ENCODE measurements at regions not wholly inside any gene's neighbourhood (a gene's known extent, or its start where the extent isn't known, plus 50 kb on each side); places are given as distances from the start of the nearest gene placed in this dataset.

- TF ChIP-seq, protein P1, sequence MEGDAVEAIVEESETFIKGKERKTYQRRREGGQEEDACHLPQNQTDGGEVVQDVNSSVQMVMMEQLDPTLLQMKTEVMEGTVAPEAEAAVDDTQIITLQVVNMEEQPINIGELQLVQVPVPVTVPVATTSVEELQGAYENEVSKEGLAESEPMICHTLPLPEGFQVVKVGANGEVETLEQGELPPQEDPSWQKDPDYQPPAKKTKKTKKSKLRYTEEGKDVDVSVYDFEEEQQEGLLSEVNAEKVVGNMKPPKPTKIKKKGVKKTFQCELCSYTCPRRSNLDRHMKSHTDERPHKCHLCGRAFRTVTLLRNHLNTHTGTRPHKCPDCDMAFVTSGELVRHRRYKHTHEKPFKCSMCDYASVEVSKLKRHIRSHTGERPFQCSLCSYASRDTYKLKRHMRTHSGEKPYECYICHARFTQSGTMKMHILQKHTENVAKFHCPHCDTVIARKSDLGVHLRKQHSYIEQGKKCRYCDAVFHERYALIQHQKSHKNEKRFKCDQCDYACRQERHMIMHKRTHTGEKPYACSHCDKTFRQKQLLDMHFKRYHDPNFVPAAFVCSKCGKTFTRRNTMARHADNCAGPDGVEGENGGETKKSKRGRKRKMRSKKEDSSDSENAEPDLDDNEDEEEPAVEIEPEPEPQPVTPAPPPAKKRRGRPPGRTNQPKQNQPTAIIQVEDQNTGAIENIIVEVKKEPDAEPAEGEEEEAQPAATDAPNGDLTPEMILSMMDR (IDR thresholded peaks at IDR 0.05) = no peak
- TF ChIP-seq POLR2AphosphoS5 (IDR thresholded peaks at IDR 0.05) = no peak
Measured at GRCh38 chr17:45646288-45646988, 137.7 kb upstream of the CRHR1 start.

Measured in breast epithelium (tissue), 3 donors.